RWPE1 (cell line): ENCODE measurements at regions not wholly inside any gene's neighbourhood (a gene's known extent, or its start where the extent isn't known, plus 50 kb on each side); places are given as distances from the start of the nearest gene placed in this dataset.
"Not testable (repeated sequence)": the region's sequence is repeated elsewhere in the genome, so short reads cannot be mapped to it uniquely, and the experiment has no call there.

Source experiments
- CTCF ChIA-PET: fragments of 350-600 bp; sonication (Branson Sonifier 250); formaldehyde crosslinking; extraction: SDS; loops from one replicate; lab custom pipeline; 2021; lab: Yijun Ruan, JAX
- POLR2A ChIA-PET: fragments of 400-600 bp; formaldehyde crosslinking; extraction: SDS; loops from one replicate; lab custom pipeline; 2020; ENCODE audit warnings: antibody characterized with exemption; ENCODE audit not compliant: low non-redundant PET; lab: Yijun Ruan, JAX
- DNase-seq: peaks from one replicate; pipeline ENCODE4 v3.0.0; 2012; ENCODE audit warnings: low spot score
- H3K27ac ChIP-seq: fragments of 450-650 bp; 2 replicates; pipeline ENCODE4 v1.5.1; 2017
- CTCF ChIP-seq: fragments of 450-650 bp; conservative IDR thresholded peaks from 2 replicates; pipeline ENCODE4 v1.5.1; 2017; ENCODE audit warnings: low read depth, mild to moderate bottlenecking

- no peak for TF ChIP-seq CTCF
- no peak for DNase-seq
- ChIA-PET POLR2A (no interaction called here), CTCF (no interaction called here)
- H3K27ac ChIP-seq: no peak overlapping the region
Measured at GRCh38 chr3:90184861-90185260, 1077.4 kb downstream of the EPHA3 start.

- DNase-seq, H3K27ac ChIP-seq, CTCF ChIA-PET, POLR2A ChIA-PET: not testable (repeated sequence)
Measured at GRCh38 chr3:90197383-90197782, 1090.0 kb downstream of the EPHA3 start.

- DNase-seq, H3K27ac ChIP-seq, POLR2A ChIA-PET, CTCF ChIA-PET: not testable (repeated sequence)
Measured at GRCh38 chr3:90202931-90203330, 1095.5 kb downstream of the EPHA3 start.

- H3K27ac ChIP-seq, CTCF ChIA-PET, DNase-seq, POLR2A ChIA-PET: not testable (repeated sequence)
Measured at GRCh38 chr3:90206482-90206881, 1099.1 kb downstream of the EPHA3 start.

- CTCF ChIA-PET, H3K27ac ChIP-seq, POLR2A ChIA-PET: not testable (repeated sequence)
- DNase-seq: peak; percentile 26
Measured at GRCh38 chr3:90207353-90208097, 1100.1 kb downstream of the EPHA3 start.

GRCh38 chr3:90221900-90222299, 1114.5 kb downstream of the EPHA3 start:
- ChIA-PET CTCF (no interaction called here), POLR2A (no interaction called here)
- no peak for TF ChIP-seq CTCF
- no peak for DNase-seq
- H3K27ac ChIP-seq: no peak overlapping the region

- ChIA-PET POLR2A (no interaction called here), CTCF (no interaction called here)
- TF ChIP-seq CTCF: no peak
- DNase-seq: no peak
- no peak overlapping the region for H3K27ac ChIP-seq
Measured at GRCh38 chr3:90241481-90241880, 1134.1 kb downstream of the EPHA3 start.

- no peak overlapping the region for H3K27ac ChIP-seq
- ChIA-PET POLR2A (no interaction called here), CTCF (no interaction called here)
- DNase-seq: no peak
- TF ChIP-seq CTCF: no peak
Measured at GRCh38 chr3:90253131-90253530, 1145.7 kb downstream of the EPHA3 start.
